DLD1 (cell line): ENCODE measurements at regions not wholly inside any gene's neighbourhood (a gene's known extent, or its start where the extent isn't known, plus 50 kb on each side); places are given as distances from the start of the nearest gene placed in this dataset.

Source experiments
- in situ Hi-C: cut with HindIII; loops from 2 replicates; pipeline ENCODE4 v1.10.0; 2017; ENCODE audit warnings: low sequenced_read_pairs

DNA sequence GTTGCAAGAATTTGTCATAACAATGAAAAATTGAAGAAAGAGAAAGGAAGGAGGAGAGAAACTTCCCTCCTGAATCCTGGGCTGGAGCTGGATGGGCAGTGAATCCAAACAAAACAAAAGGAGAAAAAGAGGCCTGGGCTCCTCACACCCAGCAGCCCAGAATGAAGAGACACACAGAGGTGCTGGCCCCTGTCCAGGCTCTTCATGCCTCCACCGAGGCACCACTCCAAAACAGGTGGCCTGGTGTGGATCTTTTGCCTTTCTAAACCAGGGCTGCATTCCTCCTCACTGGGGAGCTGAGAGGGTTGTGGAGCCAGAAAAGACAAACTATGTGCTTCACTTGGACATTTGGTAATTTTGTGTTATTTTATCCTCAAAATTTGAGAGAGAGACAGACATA lies 76.0 kb downstream of the FAM124B start:
- in situ Hi-C loops, result no loop called here

- in situ Hi-C loops, result no loop called here
Measured at GRCh38 chr2:224324604-224325003, 77.3 kb downstream of the FAM124B start.

GRCh38 chr2:224320660-224321059 lies 81.2 kb downstream of the FAM124B start:
- in situ Hi-C loops, result no loop called here

DNA sequence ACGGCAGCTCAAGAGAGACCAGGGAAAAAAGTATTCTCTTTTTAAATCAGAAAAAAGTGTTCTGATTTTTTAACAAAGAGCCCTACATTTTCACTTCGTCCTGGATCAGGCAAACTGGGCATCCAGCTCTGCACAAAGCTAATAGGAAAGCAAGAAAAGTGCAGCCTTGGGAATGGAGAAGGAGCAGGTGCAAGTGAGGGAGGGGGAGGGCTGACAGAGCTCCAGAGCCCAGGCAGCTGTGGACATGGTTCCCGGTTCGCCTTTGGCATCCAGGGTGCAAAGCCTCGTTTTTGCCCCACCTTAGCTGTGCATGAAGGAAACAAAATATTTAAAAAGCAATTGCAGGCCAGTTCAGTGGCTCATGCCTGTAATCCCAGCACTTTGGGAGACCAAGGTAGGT lies 82.2 kb downstream of the FAM124B start:
- in situ Hi-C loops, result no loop called here

- in situ Hi-C loops, result no loop called here
Measured at GRCh38 chr2:224312741-224313140, 89.2 kb downstream of the FAM124B start.

DNA sequence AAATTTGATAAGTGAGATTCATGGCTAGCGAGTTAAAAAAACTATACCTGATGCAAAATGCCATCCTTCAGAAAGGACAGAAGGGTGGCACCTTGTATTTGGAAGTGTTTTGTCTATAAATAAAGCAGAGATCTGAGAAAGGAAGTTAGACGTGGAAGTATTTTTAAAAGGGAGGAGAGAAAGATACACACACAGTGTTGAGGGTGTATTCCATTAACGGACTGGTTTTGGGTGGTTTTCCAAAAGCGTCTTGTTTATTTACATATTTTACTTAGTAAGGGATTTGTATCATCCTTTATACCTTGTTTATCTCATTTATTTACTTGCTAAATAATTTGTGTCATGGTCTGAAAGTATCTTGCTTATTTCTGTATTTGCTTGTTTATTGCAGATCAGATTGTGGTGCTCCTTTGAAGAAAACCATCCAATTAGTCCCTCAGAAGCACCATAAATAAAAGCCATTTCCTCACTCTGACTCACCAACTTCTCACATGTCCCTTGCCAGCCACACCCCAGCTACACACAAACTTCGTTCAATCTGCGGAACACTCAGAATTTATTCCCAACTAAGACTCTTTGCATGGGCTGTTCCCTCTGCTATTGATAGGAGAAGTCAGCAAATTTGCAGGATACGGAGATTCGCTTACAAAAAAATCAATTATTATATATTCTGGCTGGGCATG lies 90.8 kb downstream of the FAM124B start:
- in situ Hi-C loops, result no loop called here

- in situ Hi-C loops, result no loop called here
Measured at GRCh38 chr2:224309176-224309575, 92.7 kb downstream of the FAM124B start.

- in situ Hi-C loops, result no loop called here
Measured at GRCh38 chr2:224308272-224308911, 93.5 kb downstream of the FAM124B start.

DNA sequence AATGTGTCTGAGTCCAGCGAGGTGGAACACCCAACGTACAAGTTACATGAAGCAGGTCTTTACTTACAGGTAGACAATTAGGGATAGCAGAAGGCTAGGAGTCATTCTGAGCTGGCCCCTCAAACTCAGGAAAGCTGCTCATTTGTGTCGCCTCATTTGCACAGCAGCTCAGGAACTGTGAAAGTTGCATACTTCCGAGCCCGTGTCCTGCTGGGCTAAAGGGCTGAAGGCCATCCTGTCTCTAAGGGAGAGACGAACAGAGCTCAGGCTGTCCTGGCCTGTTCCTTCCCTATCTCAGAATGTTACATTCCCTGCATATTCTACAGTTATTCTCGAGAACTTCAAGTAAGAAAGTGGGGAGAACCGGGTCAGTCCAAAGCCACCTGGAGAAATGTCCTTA lies 99.0 kb downstream of the FAM124B start:
- in situ Hi-C loops, result no loop called here

DNA sequence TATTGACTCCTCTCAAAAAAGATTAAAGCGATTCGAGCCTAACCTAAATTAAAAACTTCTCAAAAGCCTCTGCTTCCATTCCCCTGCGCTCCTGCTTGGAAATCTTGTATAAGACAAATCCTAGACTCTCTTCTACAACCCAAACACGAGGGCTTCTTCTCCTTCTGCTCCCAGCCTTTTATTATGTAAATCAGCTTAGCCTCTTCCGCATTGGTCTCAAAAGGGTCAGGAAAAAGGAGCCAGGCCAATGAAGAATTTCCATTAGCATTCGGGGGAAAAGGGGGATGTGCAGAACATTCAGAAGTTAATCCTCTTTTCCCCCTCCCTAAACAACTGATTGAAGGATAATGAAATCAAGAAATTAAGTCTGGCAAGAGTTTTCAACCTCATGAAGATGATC lies 107.9 kb downstream of the FAM124B start:
- in situ Hi-C loops, result no loop called here

DNA sequence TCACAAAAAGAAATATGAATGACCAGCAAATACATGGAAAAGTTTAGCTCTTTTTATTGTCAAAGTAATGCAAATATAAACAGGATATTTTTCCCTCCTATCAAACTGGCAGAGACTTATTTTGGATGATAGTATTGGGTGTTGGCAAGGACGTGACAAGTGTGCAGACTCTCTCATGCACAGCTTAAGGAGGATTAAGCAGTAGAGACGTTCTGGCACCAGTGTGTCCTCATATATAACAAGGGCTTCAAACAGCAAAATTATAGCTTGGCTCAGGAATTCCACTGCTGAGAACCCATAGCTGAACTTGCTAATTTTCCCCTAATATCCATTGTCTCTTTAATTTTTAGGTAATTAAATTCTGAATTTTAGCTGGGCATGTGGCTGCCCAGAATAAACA lies 114.4 kb downstream of the FAM124B start:
- in situ Hi-C loops, result no loop called here

- in situ Hi-C loops, result no loop called here
Measured at GRCh38 chr2:224286923-224287322, 115.0 kb downstream of the FAM124B start.

DNA sequence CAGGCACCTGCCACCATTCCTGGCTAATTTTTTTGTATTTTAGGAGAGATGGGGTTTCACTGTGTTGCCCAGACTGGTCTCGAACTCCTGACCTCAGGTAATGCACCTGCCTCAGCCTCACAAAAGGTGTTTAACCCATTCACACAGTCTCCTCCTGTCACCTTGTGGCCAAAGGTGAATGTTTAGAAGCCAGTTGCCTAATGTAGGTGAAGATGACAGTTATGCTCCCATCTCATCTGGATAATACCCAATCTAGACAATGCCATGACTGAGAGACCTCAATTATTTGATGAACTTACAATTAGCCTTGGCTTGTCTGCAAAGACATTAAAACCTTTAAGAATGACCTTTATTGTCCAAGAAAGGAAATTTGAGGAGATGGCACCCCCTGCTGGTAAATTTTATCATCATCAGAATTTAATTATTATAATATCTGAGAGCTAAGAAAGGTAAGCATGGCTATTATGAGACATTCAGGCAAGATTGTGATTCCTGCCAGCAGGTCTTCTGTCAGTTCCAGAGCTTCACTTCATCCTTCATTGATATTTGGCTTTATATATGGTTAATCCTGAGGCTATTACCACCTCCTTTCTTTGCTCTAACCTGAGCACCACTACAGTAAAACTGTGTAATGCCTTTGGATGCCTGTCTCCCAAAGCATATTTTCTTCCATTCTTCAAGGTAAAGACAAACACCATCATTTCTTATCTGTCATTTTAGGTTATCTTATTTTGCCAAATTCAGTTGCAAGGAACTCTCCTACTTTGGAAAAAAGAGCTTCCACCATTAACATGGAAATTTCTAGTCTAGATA lies 117.6 kb downstream of the FAM124B start:
- in situ Hi-C loops, result no loop called here

DNA sequence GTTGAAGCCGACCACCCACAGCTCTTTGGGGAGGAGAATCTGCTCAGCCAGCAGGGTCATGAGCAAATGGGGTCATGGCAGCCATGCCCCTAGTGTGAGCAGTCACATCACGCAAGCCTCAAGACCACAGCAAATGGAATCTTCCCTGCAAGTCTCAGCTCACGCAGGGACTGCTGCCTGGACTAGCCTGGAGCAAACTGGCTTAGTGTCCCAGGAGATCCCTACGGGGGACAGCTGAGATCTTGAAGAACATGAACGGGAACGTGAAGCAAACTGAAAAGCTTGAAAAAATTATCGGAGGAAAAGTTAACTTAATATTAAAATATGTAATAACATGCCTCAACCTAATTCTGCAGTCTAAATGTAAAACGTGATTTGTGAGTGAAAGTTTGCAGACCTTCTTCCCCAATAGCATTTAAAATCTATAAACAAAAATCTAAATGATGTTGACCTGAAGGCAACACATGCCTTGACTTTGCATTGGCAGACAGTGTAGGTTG lies 118.4 kb downstream of the FAM124B start:
- in situ Hi-C loops, result no loop called here

DNA sequence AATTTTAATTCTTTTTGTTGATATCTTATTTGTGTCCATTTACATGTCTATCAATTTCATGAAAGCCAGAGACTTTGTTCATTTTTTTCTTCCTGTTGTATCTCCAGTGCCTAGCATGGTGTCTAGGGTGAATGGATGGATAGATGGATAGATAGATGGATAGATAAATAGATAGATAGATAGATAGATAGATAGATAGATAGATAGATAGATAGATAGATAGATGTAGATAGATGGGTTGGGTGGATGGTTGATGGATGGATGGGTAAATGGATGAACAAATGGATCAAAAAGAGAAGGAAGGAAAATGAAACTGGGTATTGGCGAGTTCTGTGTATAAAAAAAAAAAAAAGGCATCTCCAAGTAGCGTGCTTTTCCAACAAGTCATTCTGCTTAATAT lies 120.5 kb downstream of the FAM124B start:
- in situ Hi-C loops, result no loop called here

DNA sequence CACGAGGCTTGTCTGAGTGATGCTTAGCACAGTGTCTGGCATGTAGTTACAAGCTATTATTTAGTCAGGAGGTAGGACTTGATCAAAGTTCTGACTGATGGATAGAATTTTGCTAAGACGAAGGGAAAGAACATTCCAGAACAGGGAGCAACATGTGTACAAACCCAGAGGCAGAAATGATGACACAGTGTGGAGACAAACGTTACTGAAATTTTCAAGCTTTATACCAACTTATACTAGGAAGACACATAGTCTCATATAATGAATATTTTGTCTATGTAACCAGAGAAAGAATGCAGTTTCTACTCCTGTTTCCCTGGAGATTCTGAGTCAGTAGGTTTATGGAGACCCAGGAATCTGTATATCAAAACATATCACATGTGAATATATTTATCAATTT lies 123.4 kb downstream of the FAM124B start:
- in situ Hi-C loops, result loop anchor here (5.0 kb wide), 1 partner anchor 276 kb away; no protein-coding TSS in a partner anchor

- in situ Hi-C loops, result loop anchor here (5.0 kb wide), 1 partner anchor 274 kb away; no protein-coding TSS in a partner anchor
Measured at GRCh38 chr2:224276251-224276650, 125.7 kb downstream of the FAM124B start.

GRCh38 chr2:224272237-224272910 lies 129.5 kb downstream of the FAM124B start:
- in situ Hi-C loops, result no loop called here

- in situ Hi-C loops, result no loop called here
Measured at GRCh38 chr2:224271617-224272236, 130.2 kb downstream of the FAM124B start.

- in situ Hi-C loops, result no loop called here
Measured at GRCh38 chr2:224268441-224268840, 133.5 kb downstream of the FAM124B start.

DNA sequence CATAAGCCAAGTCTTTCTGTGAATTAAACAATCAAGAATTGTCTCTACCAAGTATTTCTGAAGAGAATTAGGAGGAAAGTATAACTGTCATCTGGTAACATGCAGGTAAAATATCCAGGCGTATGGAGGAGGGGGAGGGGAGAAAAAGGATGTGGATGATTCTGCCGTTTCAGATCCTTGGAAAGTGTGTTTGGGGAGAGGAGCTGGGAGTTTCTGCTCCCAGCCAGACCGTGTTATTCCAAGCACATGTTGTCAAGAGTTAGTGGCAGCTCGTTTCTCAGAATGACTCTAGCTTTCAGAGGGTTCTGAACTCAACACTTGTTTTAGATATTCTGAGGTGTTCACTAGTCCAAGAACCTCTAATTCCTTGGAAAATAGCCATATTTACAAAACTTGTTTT lies 137.6 kb downstream of the FAM124B start:
- in situ Hi-C loops, result no loop called here
